Activated CD8-positive, alpha-beta memory T cell treated with anti-CD3 and anti-CD28 coated beads, Interleukin-2, amount 50 U/mL, for 24 hours (primary cell): ENCODE measurements at regions not wholly inside any gene's neighbourhood (a gene's known extent, or its start where the extent isn't known, plus 50 kb on each side); places are given as distances from the start of the nearest gene placed in this dataset.

Experiments used
- DNase-seq: peaks from one replicate; pipeline ENCODE4 v3.0.0-alpha.2; 2020; ENCODE audit errors: extremely low read depth

GRCh38 chr15:38696109-38696727 is 131.6 kb upstream of the RASGRP1 start:
- DNase-seq, result peak; percentile 54

- no peak for DNase-seq
These were observed 132.3 kb upstream of the RASGRP1 start for GRCh38 chr15:38696790-38697495.

- DNase-seq, result no peak
These were observed 133.6 kb upstream of the RASGRP1 start for GRCh38 chr15:38698254-38698653.

- no peak for DNase-seq
These were observed 135.1 kb upstream of the RASGRP1 start for GRCh38 chr15:38699633-38700230.

GRCh38 chr15:38701149-38701548 is 136.5 kb upstream of the RASGRP1 start:
- no peak for DNase-seq

GRCh38 chr15:38702178-38702912 is 137.7 kb upstream of the RASGRP1 start:
- no peak for DNase-seq

- no peak for DNase-seq
These were observed 141.0 kb upstream of the RASGRP1 start for GRCh38 chr15:38705436-38706219.

- DNase-seq, result no peak
These were observed 142.3 kb upstream of the RASGRP1 start for GRCh38 chr15:38706956-38707355.

GRCh38 chr15:38707802-38708671 is 143.4 kb upstream of the RASGRP1 start:
- DNase-seq, result no peak

- no peak for DNase-seq
These were observed 144.1 kb upstream of the RASGRP1 start for GRCh38 chr15:38708672-38709180.

GRCh38 chr15:38709196-38709595 is 144.6 kb upstream of the RASGRP1 start:
- no peak for DNase-seq

GRCh38 chr15:38714309-38715072 is 149.9 kb upstream of the RASGRP1 start:
- no peak for DNase-seq

- DNase-seq, result no peak
These were observed 156.4 kb upstream of the RASGRP1 start for GRCh38 chr15:38720893-38721567.

- no peak for DNase-seq
These were observed 156.9 kb upstream of the RASGRP1 start for GRCh38 chr15:38721568-38721945.

- DNase-seq, result no peak
These were observed 157.6 kb upstream of the RASGRP1 start for GRCh38 chr15:38722236-38722635.

- no peak for DNase-seq
These were observed 160.2 kb upstream of the RASGRP1 start for GRCh38 chr15:38724827-38725226.

- no peak for DNase-seq
These were observed 161.6 kb upstream of the RASGRP1 start for GRCh38 chr15:38726187-38726586.

GRCh38 chr15:38733331-38733730 is 168.7 kb upstream of the RASGRP1 start:
- DNase-seq, result no peak

GRCh38 chr15:38740206-38740605 is 175.6 kb upstream of the RASGRP1 start:
- no peak for DNase-seq
